ENCODE measurements at regions not wholly inside any gene's neighbourhood (a gene's known extent, or its start where the extent isn't known, plus 50 kb on each side); places are given as distances from the start of the nearest gene placed in this dataset.

DNA sequence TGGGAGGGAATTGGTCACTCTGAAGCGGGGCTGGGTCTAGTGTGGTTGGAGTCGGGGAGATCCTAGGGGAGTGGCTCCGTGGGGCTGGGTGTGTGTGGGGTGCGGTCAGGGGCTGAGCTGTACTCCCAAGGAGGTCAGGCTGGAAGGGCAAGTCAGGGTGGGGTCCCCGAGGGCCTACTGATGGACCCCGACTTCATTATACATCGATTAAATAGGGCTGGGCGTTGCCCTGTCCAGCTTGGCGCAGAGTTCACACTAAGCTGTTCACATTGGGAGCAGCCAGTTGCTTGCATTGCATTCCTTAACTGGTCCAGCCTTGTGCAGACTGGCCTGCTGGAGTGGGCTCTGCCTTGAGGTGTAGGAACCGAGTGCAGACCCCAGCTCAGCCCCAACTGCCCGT lies 131.2 kb downstream of the ASB1 start:
- TF ChIP-seq, protein P1, sequence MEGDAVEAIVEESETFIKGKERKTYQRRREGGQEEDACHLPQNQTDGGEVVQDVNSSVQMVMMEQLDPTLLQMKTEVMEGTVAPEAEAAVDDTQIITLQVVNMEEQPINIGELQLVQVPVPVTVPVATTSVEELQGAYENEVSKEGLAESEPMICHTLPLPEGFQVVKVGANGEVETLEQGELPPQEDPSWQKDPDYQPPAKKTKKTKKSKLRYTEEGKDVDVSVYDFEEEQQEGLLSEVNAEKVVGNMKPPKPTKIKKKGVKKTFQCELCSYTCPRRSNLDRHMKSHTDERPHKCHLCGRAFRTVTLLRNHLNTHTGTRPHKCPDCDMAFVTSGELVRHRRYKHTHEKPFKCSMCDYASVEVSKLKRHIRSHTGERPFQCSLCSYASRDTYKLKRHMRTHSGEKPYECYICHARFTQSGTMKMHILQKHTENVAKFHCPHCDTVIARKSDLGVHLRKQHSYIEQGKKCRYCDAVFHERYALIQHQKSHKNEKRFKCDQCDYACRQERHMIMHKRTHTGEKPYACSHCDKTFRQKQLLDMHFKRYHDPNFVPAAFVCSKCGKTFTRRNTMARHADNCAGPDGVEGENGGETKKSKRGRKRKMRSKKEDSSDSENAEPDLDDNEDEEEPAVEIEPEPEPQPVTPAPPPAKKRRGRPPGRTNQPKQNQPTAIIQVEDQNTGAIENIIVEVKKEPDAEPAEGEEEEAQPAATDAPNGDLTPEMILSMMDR (IDR thresholded peaks at IDR 0.05; ENCODE audit: low read length) = no peak
- no peak for TF ChIP-seq EZH2 (optimal IDR thresholded peaks at IDR 0.05; ENCODE audit: low read depth, low read length)
